IMR-90 (cell line): ENCODE measurements at regions not wholly inside any gene's neighbourhood (a gene's known extent, or its start where the extent isn't known, plus 50 kb on each side); places are given as distances from the start of the nearest gene placed in this dataset.

ENCODE experiments used
- ATAC-seq: fragments of 200-7000 bp; cut with Tn5 transposase; 2 replicates; pipeline ENCODE4 v1.9.1; 2020; ENCODE audit warnings: low read depth, mild to moderate bottlenecking, moderate library complexity
- BruUV-seq: library from RNA; stranded (reverse); fragments of 400-500 nt; replicated peaks from 2 replicates; lab custom pipeline; 2021; lab: Mats Ljungman, UMichigan
- CTCF ChIA-PET: fragments of 300-600 bp; formaldehyde crosslinking; extraction: SDS; loops from one replicate; lab custom pipeline; 2021; ENCODE audit warnings: antibody characterized with exemption; lab: Yijun Ruan, JAX
- POLR2A ChIA-PET: fragments of 300-600 bp; sonication (Branson Sonifier 250); formaldehyde crosslinking; loops from one replicate; lab custom pipeline; 2022; ENCODE audit warnings: antibody characterized with exemption; ENCODE audit not compliant: unreplicated experiment; lab: Charles Lee
- DNase-seq: peaks from one replicate; pipeline ENCODE4 v3.0.0; 2013
- H2AFZ ChIP-seq: replicated peaks from 2 replicates; pipeline ENCODE3; 2013; ENCODE audit warnings: low read length, mild to moderate bottlenecking; ENCODE audit not compliant: poor library complexity
- H2AK5ac ChIP-seq: 2 replicates; pipeline ENCODE4 v1.6.1; 2013; ENCODE audit warnings: low read depth, low read length, inconsistent platforms
- H2AK9ac ChIP-seq: replicated peaks from 2 replicates; pipeline ENCODE3; 2013; ENCODE audit warnings: mild to moderate bottlenecking, low read depth, low read length, moderate library complexity; ENCODE audit not compliant: poor library complexity
- H2BK120ac ChIP-seq: 2 replicates; pipeline ENCODE4 v1.6.1; 2013; ENCODE audit warnings: low read depth, low read length, inconsistent platforms
- H2BK15ac ChIP-seq: 3 replicates; pipeline ENCODE4 v1.6.1; 2013; ENCODE audit warnings: low read depth, low read length, inconsistent platforms
- H2BK20ac ChIP-seq: 2 replicates; pipeline ENCODE4 v1.6.1; 2013; ENCODE audit warnings: low read depth, mild to moderate bottlenecking, inconsistent platforms, low read length, moderate library complexity
- H2BK5ac ChIP-seq: 2 replicates; pipeline ENCODE4 v1.6.1; 2013; ENCODE audit warnings: mild to moderate bottlenecking, low read depth, low read length, inconsistent platforms; ENCODE audit not compliant: poor library complexity, severe bottlenecking
- H3K14ac ChIP-seq: replicated peaks from 2 replicates; pipeline ENCODE4 v1.6.1; 2013; ENCODE audit warnings: low read depth, low read length, inconsistent platforms
- H3K18ac ChIP-seq: 2 replicates; pipeline ENCODE4 v1.6.1; 2013; ENCODE audit warnings: low read depth, low read length, control low read depth
- H3K23ac ChIP-seq: 2 replicates; pipeline ENCODE4 v1.6.1; 2013; ENCODE audit warnings: low read depth, low read length, inconsistent platforms
- H3K27ac ChIP-seq: 2 replicates; pipeline ENCODE4 v1.5.1; 2013; ENCODE audit warnings: mild to moderate bottlenecking, control low read depth, low read length; ENCODE audit not compliant: insufficient read depth
- H3K27me3 ChIP-seq: 2 replicates; pipeline ENCODE4 v1.6.1; 2013; ENCODE audit warnings: low read length; ENCODE audit not compliant: control insufficient read depth, insufficient read depth
- H3K36me3 ChIP-seq: 2 replicates; pipeline ENCODE4 v1.6.1; 2013; ENCODE audit warnings: low read length, mixed read lengths; ENCODE audit not compliant: control insufficient read depth, insufficient read depth
- H3K4ac ChIP-seq: 2 replicates; pipeline ENCODE4 v1.6.1; 2013; ENCODE audit warnings: low read depth, low read length, inconsistent platforms
- H3K4me1 ChIP-seq: 2 replicates; pipeline ENCODE4 v1.6.1; 2013; ENCODE audit warnings: low read length, mixed read lengths; ENCODE audit not compliant: control insufficient read depth, insufficient read depth
- H3K4me2 ChIP-seq: 2 replicates; pipeline ENCODE4 v1.6.1; 2013; ENCODE audit warnings: low read depth, mild to moderate bottlenecking, control low read depth, low read length, moderate library complexity
- H3K4me3 ChIP-seq: 2 replicates; pipeline ENCODE4 v1.5.1; 2013; ENCODE audit warnings: low read depth, mild to moderate bottlenecking, control low read depth, low read length, moderate library complexity; ENCODE audit not compliant: insufficient read depth
- H3K56ac ChIP-seq: 2 replicates; pipeline ENCODE4 v1.6.1; 2013; ENCODE audit warnings: low read length, inconsistent platforms; ENCODE audit not compliant: insufficient read depth; ENCODE audit errors: extremely low read depth
- H3K79me1 ChIP-seq, 2 experiments: 2 replicates each; pipeline ENCODE4 v1.6.1; 2013; ENCODE audit warnings: low read length in 2 of 2, inconsistent platforms in 1 of 2, low read depth in 1 of 2
- H3K9ac ChIP-seq: 2 replicates; pipeline ENCODE4 v1.6.1; 2013; ENCODE audit warnings: low read depth, low read length, control low read depth
- H3K9me1 ChIP-seq: 2 replicates; pipeline ENCODE4 v1.6.1; 2013; ENCODE audit warnings: low read length, inconsistent platforms; ENCODE audit not compliant: insufficient read depth
- H3K9me3 ChIP-seq: 2 replicates; pipeline ENCODE4 v1.6.1; 2013; ENCODE audit warnings: low read length; ENCODE audit not compliant: control insufficient read depth, insufficient read depth
- H4K20me1 ChIP-seq: 2 replicates; pipeline ENCODE4 v1.6.1; 2013; ENCODE audit warnings: low read length, inconsistent platforms; ENCODE audit not compliant: insufficient read depth
- H4K5ac ChIP-seq: 2 replicates; pipeline ENCODE4 v1.6.1; 2013; ENCODE audit warnings: mild to moderate bottlenecking, low read depth, low read length, control low read depth
- H4K8ac ChIP-seq, 2 experiments: 2 replicates each; pipeline ENCODE4 v1.6.1; 2013; ENCODE audit warnings: low read depth in 2 of 2, low read length in 2 of 2, control low read depth in 1 of 2, inconsistent platforms in 1 of 2
- H4K91ac ChIP-seq: 2 replicates; pipeline ENCODE4 v1.6.1; 2013; ENCODE audit warnings: low read depth, low read length, inconsistent platforms; ENCODE audit not compliant: insufficient read depth
- BHLHE40 ChIP-seq: fragments of 150-350 bp; IDR thresholded peaks from 2 replicates; pipeline ENCODE4 v1.6.1; 2016; ENCODE audit warnings: mild to moderate bottlenecking, low read depth, low read length
- CEBPB ChIP-seq: IDR thresholded peaks from 2 replicates; pipeline ENCODE4 v1.6.1; 2012; ENCODE audit warnings: low read depth, low read length, improper control_type of control experiment
- CHD1 ChIP-seq: IDR thresholded peaks from 2 replicates; pipeline ENCODE4 v1.6.1; 2012; ENCODE audit warnings: low read depth, low read length, improper control_type of control experiment
- FOS ChIP-seq: fragments of 150-350 bp; IDR thresholded peaks from 2 replicates; pipeline ENCODE4 v1.6.1; 2016; ENCODE audit warnings: low read depth, low read length
- MAFK ChIP-seq: IDR thresholded peaks from 2 replicates; pipeline ENCODE4 v1.6.1; 2012; ENCODE audit warnings: low read depth, low read length, improper control_type of control experiment
- MAZ ChIP-seq: IDR thresholded peaks from 2 replicates; pipeline ENCODE4 v1.6.1; 2012; ENCODE audit warnings: low read depth, mild to moderate bottlenecking, low read length, improper control_type of control experiment, moderate library complexity, borderline replicate concordance
- NFE2L2 ChIP-seq: fragments of 150-350 bp; IDR thresholded peaks from 2 replicates; pipeline ENCODE4 v1.6.1; 2016; ENCODE audit warnings: low read depth, mild to moderate bottlenecking, low read length
- RFX5 ChIP-seq: IDR thresholded peaks from 2 replicates; pipeline ENCODE4 v1.8.0; 2012; ENCODE audit warnings: low read depth, mild to moderate bottlenecking, low read length, moderate library complexity
- WGBS, 2 experiments: methylation state at CpG; one replicate each; pipeline versions ENCODE4 v1.1.5 to v1.1.7; 2013; ENCODE audit warnings: missing lambda C conversion rate in 2 of 2; ENCODE audit not compliant: insufficient read length in 1 of 2; ENCODE audit errors: extremely low coverage in 2 of 2; 5-methylcytosine and 5-hydroxymethylcytosine counted together
- dilution Hi-C: fragments of 300-500 bp; cut with HindIII; formaldehyde crosslinking; loops from one replicate; pipeline ENCODE4 v1.14.3; 2018; ENCODE audit warnings: low sequenced_read_pairs; ENCODE audit not compliant: unreplicated experiment
- in situ Hi-C: fragments of 300-500 bp; cut with MboI; formaldehyde crosslinking; loops from 3 replicates; pipeline ENCODE4 v1.14.3; 2019; ENCODE audit warnings: low sequenced_read_pairs, inconsistent platforms, mixed read lengths
- intact Hi-C: fragments of 100-400 bp; cut with micrococcal nuclease; formaldehyde crosslinking; loops from 2 replicates; pipeline ENCODE4 v1.10.0; 2022
- TF ChIP-seq, protein P1 (sequence below): fragments of 150-350 bp; IDR thresholded peaks from 2 replicates; pipeline ENCODE4 v1.6.1; 2017; ENCODE audit warnings: mild to moderate bottlenecking, antibody characterized with exemption, low read length, low read depth
- TF ChIP-seq, protein P2 (sequence below): fragments of 150-350 bp; IDR thresholded peaks from 2 replicates; pipeline ENCODE4 v1.6.1; 2016; ENCODE audit warnings: low read depth, mild to moderate bottlenecking, low read length, moderate library complexity, borderline replicate concordance

DNA sequence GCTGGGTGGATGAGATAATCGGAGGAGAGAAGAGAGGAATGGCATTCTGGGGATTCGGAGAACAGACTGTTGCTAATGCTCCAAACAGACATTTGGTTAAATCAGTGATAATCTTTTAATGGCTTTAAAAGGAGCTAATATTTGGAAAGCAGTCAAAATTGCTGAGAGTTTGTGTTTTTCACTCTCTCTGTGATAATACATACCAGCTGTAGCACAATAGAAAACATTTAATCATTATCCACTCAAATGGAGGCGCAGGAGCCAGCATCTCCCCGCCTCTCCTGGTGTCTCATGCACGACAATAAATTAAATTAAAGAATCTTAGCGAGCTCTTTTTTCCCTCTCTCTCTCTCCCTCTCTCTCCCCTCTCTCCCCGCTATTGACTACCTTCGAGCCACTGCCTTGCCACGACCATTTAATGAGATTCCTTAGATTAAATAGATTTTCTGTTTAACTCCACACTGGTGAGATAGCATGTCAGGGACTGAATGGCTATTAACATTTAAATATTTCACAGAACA lies 268.6 kb upstream of the MVB12B start:
- Histone ChIP-seq H4K91ac (no peak overlapping the region), H4K20me1 (no peaks in the 10 kb centered on the region), H2BK15ac (no peak overlapping the region), H3K14ac (no peak overlapping the region), H3K9me1 (peaks cover 3% of the 10 kb centered on the region; the same call in 1 of the 2 replicates), H3K4me2 (no peak overlapping the region), H3K36me3 (no peaks in the 10 kb centered on the region), H3K27me3 (peaks cover 67% of the 10 kb centered on the region), H3K9me3 (peaks cover 3% of the 10 kb centered on the region; the same call in 1 of the 2 replicates), H2AK5ac (no peak overlapping the region), H2AK9ac (no peak overlapping the region), H3K18ac (no peak overlapping the region), H3K27ac (no peak overlapping the region), H3K4me1 (no peaks in the 10 kb centered on the region; the same call in 1 of the 2 replicates), H4K8ac (no peak overlapping the region), H4K5ac (no peak overlapping the region), H3K79me1 (no peaks in the 10 kb centered on the region), H2BK5ac (no peak overlapping the region), H3K9ac (no peak overlapping the region), H3K4ac (no peak overlapping the region), H2BK120ac (no peak overlapping the region), H3K56ac (no peak overlapping the region), H2AFZ (no peak overlapping the region), H3K4me3 (no peak overlapping the region), H3K23ac (no peak overlapping the region), H2BK20ac (no peak overlapping the region)
- ChIA-PET CTCF (interaction anchor here (0.6 kb wide), 1 partner anchor 45 kb away, joined by 3 read pairs; no protein-coding TSS in a partner anchor), POLR2A (no interaction called here)
- BruUV-seq: no TSS peak
- no peak for DNase-seq
- dilution Hi-C loops: no loop called here
- intact Hi-C loops: loop anchor here (10.0 kb wide), 1 partner anchor 313 kb away; the partner anchor contains the start of gene PBX3
- TF ChIP-seq MAFK (no peak), CHD1 (no peak), NFE2L2 (no peak), FOS (no peak), CEBPB (no peak), RFX5 (no peak), BHLHE40 (no peak), MAZ (no peak)
- TF ChIP-seq, protein P1, sequence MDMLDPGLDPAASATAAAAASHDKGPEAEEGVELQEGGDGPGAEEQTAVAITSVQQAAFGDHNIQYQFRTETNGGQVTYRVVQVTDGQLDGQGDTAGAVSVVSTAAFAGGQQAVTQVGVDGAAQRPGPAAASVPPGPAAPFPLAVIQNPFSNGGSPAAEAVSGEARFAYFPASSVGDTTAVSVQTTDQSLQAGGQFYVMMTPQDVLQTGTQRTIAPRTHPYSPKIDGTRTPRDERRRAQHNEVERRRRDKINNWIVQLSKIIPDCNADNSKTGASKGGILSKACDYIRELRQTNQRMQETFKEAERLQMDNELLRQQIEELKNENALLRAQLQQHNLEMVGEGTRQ: no peak
- TF ChIP-seq, protein P2, sequence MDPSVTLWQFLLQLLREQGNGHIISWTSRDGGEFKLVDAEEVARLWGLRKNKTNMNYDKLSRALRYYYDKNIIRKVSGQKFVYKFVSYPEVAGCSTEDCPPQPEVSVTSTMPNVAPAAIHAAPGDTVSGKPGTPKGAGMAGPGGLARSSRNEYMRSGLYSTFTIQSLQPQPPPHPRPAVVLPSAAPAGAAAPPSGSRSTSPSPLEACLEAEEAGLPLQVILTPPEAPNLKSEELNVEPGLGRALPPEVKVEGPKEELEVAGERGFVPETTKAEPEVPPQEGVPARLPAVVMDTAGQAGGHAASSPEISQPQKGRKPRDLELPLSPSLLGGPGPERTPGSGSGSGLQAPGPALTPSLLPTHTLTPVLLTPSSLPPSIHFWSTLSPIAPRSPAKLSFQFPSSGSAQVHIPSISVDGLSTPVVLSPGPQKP: no peak
- ATAC-seq: no peak
- in situ Hi-C loops: no loop called here
- WGBS, 2 experiments: 0% methylated on average over 1 of the region's 9 CpGs; no CpG with 5 or more reads in 1 of the 2 experiments
